Activated CD4-positive, alpha-beta T cell treated with anti-CD3 and anti-CD28 coated beads, Interleukin-2, amount 50 U/mL, for 4 hours (primary cell): ENCODE measurements at regions not wholly inside any gene's neighbourhood (a gene's known extent, or its start where the extent isn't known, plus 50 kb on each side); places are given as distances from the start of the nearest gene placed in this dataset.
"Not testable (repeated sequence)": the region's sequence is repeated elsewhere in the genome, so short reads cannot be mapped to it uniquely, and the experiment has no call there.

ENCODE experiments used
- DNase-seq, 2 experiments: peaks; one replicate each; pipeline ENCODE4 v3.0.0-alpha.2; 2020

DNA sequence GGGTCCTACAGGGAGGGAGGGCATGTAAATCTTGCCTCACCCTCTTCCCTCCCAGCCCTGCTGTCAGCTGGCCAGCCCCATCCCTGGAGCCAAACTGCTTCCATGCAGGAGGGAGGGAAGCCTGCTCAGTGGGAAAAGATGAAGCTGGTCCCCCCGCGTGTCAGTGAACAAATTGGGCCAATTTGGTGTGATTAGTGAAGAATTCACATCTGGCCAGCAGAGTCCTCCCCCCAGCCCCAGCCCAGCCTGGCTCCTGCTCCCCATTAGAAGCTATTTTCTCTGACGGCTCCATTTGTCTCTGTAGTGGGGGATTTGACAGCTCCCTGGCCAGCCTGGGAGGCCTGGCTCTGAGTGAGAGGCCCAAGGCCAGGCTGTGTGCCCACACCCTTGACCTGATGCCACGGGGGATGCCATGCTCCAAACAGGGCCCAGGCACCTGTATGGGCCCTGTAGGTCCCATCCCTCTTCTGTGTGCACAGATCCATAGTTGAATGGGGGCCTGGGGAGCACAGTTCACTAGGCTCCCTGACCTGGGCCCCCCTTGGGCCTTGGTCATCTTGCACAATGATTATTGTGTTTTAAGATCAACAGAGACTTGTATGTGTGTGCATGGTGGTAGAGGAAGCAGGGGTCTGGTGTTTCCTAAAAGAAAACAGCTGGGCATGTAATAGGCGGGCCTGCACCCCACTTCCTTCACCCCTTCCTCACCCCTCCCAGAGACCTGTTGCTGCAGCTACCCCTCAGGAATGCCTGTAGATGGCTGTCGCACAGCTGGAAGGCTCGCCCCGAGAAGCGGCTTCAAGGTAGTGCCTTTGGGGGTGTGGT, 50.7 kb upstream of the TAC4 start:
- DNase-seq, result no peak

- no peak for DNase-seq
Observed at GRCh38 chr17:49899191-49899485, 51.3 kb upstream of the TAC4 start.

DNA sequence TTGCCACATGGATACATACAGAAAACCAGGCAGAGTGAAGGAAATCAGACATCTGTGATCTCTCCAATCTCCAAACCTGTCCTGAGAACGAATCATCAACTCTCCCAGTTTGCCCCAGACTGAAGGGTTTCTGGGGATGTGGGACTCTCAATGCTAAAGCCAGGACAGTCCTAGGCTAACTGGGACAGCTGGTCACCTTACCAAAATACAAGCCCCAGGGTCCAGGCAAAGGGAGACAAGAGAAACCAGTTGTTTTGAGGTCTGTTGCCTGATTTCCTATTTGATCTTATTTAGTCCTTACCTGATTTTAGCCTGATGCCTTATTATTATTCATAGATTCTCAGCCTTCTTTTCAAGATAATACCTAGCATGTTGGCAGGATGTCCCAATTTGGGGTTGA, 51.7 kb upstream of the TAC4 start:
- no peak for DNase-seq

GRCh38 chr17:49900801-49901200, 52.9 kb upstream of the TAC4 start:
- not testable (repeated sequence) for DNase-seq

DNA sequence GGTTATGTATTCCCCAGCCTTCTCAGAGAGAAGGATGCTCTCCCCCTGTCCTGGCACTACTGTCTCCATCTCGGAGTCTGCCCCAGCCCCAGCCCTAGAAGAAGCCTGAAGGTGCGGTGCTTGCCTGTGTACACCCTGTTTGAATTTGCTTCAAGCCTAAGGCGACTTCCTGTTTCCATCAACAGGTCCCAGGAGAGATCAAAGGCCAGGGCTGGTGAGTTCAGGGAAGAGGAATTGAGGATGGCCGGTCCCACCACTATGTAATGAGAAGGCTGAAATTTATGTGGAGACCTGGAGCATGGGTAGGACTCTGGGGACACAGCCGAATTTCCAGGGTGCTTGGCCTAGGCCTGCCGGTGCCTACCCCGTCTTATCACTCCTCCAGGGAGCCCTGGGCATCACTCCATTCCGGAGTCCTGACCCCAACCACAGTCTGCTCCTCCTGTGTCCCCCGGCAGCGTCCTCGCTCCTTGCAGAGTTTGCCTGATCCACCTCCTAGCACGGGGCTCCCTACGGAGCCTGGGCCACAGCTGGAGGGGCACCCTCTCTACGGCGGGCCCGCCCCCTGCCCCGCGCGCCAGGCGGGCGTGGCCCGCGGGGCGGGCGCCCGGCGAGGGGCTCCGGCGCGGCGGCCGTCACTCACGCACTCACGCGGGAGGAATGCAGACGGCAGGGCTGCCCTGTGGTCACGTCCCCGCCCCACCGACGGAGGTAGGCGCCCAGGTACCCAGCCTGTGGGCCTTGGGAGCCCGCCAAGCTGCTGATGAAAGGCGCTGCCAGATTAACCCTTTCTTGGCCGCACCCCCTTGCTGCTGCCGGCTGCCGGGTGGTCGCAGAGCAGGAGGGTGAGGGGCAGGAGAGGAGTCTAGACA, 53.8 kb upstream of the TAC4 start:
- DNase-seq, result no peak

DNA sequence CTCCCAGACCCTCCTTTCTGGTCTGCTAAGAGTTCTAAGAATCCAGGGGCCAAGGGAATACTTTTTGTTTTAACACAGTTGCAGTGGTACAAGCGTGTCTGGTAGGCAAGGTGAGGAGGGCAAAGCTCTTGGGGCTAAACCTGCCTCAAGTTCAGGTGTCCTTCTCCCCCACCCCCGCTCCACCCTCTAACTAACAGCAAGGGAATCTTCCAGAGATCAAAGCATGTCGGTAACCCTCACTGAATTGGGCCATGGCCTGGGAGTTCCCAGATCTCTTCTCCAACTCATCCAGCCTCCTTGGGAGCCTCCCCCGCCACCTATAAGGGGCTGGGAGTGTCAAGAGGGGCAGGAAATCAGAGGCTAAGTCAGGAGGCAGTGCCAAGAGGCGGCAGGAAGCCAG, 55.7 kb upstream of the TAC4 start:
- no peak for DNase-seq

DNA sequence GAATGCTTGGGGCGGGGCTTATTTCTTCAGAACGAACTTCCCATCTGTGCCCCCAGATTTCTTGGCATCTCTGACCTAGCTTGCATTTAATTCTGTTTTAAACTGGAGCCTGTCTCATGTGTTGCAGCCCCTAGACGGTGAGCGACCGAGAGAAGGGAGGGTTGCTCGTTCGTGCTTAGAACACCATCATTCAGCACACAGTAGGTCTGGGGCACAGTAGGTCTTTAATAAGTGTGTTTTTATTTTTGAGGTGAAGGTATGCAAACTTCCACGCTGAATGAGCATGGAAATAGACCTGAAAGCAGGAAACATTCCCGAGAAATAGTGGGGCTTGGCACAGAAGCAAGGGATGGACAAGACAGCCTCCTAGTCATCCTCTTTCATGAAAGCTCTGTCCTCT, 57.0 kb upstream of the TAC4 start:
- DNase-seq, result no peak

GRCh38 chr17:49906531-49907136, 58.8 kb upstream of the TAC4 start:
- no peak for DNase-seq

DNA sequence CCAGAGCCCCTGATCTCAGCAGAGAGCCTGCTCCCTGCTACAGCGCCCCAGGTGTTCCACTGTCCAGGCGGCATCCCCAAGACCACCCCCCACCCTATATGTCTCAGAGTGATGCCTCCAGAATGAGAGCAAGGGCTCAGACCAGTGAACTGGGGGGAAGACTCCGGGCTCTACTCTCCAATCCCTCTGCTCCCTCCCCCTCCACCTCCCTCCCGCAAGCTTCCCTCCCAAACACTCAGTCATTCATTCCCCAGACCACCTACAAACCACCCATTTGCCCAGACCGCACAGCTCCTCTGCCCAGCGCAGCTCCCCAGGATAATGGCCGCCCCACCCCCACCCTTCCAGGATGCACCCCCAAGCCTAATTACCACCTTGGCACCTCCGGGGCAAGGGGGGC, 59.4 kb upstream of the TAC4 start:
- no peak for DNase-seq

DNA sequence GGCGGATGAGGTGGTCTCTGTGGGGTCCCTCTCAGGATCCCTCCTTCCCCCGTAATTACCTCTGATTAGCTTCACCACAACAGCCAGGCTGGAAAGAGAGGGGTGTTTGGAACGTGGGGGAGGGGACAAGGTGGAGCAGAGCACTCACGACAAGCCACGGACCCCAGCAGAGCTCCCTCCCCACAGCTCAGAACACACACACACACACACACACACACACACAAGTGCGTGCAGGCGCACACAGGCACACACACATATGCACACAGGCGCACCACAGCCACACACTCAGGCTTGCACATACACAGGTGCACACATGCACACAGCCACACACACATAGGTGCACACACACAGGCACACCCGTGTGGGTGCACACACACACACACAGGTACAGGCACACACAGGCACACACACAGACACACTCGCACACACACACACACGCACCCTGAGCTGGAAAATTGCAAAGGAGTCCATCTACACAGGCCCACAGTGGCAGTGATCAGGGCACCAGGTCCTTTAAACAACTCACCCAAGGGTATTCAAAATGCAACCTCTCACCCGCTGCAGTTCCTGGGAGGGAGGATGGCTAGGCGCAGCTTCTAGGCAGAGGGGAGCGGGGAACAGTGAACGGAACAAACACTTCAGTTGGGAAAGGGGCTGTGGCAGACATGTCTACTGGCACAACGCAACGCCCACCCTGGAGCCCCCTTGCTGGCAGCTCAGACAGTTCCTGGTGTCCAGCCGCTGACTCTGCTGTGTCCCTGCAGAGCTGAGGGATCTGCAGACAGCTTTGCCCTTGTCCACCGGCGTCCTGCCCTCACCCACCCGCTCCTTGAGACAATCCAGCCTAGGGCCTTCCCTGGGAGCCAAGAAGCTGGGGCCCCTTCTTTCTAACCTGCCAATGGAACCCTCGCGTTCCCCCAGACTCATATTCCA, 59.9 kb upstream of the DLX4 start:
- no peak for DNase-seq

DNA sequence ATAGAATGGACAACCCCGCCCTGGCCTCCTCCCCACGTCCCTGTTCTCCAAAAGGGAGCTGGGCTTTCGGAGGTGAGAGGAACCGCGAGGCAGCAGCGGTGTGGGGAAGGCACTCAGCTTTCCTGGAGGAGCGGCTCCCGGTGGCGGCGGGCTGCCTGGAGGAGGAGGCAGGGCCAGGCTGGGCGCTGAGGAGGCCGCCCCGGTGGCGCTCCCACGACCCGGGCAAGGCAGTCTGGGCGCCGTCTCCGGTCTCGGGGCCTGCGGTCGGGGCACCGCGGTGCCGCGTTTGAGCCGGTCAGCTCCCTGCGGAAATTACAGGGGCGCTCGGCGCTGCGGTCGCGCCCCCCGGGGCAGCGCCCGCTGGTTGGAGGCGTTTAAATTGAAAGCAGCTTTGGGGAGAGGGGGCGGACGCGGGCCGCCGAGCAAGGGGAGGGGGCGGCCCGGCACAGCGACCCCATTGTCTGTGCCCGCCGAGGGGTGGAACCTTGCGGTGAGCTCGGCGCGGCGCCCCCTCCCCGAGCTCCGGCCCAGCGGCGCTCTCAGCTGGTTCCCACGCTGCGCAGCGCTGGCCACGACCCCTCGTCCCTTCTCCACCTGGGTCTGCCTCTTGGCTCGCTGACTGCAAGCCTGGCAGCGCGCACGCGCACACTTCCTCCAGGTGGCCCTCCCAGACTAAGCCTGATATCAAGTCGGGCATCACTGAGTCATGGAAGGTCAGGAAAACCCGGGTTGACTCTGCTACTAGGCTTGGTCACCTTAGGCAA, 58.7 kb upstream of the DLX4 start:
- DNase-seq, result peak; percentile 8 to 16

DNA sequence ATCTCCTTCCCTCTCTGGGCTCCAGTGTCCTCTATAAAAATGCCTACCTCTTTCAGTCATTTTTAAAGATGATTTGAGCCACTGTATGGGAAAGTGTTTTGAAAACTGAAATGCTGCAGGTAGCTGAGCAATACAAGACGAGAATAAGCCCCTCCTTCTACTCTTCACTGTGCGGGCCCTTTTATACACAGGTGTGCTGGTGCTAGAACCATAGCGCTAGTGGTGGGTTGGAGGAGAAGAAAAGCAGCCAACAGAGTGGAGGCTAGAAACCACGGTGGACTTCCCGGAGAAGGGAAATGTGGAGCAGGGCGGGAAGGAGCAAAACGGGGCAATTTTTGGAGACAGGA, 58.2 kb upstream of the DLX4 start:
- DNase-seq, result no peak

- DNase-seq, result no peak
Observed at GRCh38 chr17:49911719-49912118, 57.3 kb upstream of the DLX4 start.

DNA sequence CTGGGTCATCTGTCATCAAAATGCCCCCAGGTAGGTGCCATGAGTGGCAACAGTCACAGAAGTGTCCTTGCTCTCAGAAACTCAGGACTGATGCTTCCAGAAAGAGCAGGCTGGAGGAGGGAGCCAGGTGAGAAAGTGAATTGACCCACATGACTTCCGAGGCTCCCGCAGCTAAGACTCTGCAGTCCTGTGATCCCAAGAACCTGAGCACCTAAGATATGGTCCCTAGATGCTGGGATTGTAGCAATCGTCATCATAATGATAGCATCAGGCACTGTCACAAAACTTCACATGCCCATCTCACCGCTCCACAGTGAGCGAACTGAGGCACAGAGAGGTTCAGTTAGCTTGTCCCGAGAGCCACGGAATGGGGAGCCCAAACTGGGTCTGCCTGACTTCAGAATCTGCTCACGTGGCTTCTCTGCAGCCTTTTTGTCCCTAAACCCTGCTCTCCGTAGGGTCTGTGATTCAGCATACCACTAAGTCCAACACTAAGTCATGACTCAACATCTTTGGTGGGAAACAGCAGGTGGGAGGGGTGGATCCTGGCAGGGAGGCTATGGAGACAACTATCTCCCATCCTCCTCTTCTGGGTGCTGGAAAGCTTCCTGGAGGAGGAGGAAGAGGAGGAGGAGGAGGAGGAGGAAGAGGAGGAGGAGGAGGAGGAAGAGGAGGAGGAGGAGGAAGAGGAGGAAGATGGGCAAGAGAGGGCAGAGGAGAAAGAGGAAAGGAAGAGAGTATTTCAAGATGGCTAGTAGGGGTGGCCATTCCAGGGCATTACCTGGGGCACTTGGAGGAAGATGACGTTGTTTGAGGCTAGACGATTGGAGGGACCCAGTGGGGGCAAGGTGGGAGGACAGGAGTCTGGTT, 55.5 kb upstream of the DLX4 start:
- no peak for DNase-seq

DNA sequence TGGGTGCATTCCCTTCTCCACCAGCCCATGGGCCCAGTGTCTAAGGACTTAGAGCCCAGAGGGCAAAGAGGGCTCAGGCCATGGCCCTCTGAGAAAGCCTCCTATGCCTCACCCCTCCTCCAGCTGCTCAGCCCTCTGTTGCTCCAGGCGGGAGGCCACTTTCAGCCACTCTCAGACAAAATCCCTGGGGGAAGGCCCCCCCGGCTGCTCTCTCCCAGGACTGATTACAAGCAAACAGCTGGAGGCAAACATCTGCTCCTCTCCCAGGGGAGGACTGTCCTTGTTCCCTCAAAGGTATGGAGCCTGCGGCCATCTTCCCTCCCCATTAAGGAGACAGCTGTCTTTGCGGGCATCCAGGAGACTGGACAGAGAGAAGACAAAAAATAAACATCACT, 54.9 kb upstream of the DLX4 start:
- no peak for DNase-seq

GRCh38 chr17:49914664-49915063, 54.3 kb upstream of the DLX4 start:
- no peak for DNase-seq

DNA sequence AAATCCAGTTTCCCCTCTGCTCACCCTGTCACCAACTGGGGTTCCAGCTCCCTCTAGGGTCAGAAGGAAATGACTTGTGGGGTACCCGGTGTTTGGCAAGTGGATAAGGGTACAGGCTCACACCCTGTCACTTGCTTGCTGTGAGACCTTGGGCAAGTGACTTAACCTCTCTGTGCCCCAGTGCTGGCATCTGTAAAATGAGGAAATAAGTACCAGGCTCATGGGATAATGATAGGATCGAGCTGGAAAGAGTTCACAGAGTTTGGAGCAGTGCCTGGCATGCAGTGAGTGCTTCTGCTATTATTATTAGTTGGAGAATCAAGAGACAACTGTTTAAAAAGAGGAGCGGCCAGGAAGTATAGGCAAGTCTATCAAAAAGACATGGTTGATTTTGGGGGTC, 53.7 kb upstream of the DLX4 start:
- DNase-seq, result no peak

- DNase-seq, result no peak
Observed at GRCh38 chr17:49915670-49916069, 53.3 kb upstream of the DLX4 start.

DNA sequence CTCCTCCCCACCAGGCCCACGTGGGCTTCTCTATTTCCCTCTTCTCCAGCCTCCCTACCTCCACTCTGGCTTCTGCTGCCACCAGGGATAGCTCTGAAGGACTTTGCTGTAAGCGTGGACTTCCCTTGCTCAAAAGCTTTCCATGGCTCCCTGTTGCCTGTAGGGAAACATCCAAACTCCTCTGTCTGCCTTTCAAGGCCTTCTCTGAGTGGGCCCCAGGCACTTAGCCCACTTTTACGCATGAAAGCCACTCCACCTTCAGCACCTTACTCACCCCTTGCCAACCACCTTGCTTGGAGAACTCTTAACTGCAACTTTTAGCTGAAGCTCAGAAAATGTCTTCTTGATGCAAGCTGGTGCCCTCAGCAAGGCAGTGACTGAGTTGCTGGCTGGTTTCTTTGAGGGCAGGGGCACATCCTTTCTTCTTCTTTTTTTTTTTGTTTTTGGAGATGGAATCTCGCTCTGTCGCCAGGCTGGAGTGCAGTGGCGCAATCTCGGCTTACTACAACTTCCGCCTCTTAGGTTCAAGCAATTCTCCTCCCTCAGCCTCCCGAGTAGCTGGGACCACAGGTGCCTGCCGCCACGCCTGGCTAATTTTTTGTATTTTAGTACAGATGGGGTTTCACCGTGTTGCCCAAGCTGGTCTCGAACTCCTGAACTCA, 52.0 kb upstream of the DLX4 start:
- no peak for DNase-seq

- DNase-seq, result no peak
Observed at GRCh38 chr17:49918591-49918990, 50.4 kb upstream of the DLX4 start.
